HG02610 (cell line): ENCODE measurements at regions not wholly inside any gene's neighbourhood (a gene's known extent, or its start where the extent isn't known, plus 50 kb on each side); places are given as distances from the start of the nearest gene placed in this dataset.

Experiments used
- ATAC-seq: cut with Tn5 transposase; IDR thresholded peaks from one replicate; pipeline ENCODE4 v1.9.1; 2021; ENCODE audit warnings: mild to moderate bottlenecking, moderate library complexity; ENCODE audit not compliant: unreplicated experiment

- no peak for ATAC-seq
Observed at GRCh38 chr12:93318720-93319522, 58.8 kb upstream of the NUDT4 start.

- ATAC-seq = no peak
Observed at GRCh38 chr12:93319523-93320050, 58.1 kb upstream of the NUDT4 start.

GRCh38 chr12:93322784-93323183, 54.9 kb upstream of the NUDT4 start:
- ATAC-seq = no peak

- ATAC-seq = no peak
Observed at GRCh38 chr12:93323625-93324329, 53.9 kb upstream of the NUDT4 start.

GRCh38 chr12:93325855-93326254, 51.9 kb upstream of the NUDT4 start:
- ATAC-seq = no peak
